ENCODE measurements at regions not wholly inside any gene's neighbourhood (a gene's known extent, or its start where the extent isn't known, plus 50 kb on each side); places are given as distances from the start of the nearest gene placed in this dataset.

DNA sequence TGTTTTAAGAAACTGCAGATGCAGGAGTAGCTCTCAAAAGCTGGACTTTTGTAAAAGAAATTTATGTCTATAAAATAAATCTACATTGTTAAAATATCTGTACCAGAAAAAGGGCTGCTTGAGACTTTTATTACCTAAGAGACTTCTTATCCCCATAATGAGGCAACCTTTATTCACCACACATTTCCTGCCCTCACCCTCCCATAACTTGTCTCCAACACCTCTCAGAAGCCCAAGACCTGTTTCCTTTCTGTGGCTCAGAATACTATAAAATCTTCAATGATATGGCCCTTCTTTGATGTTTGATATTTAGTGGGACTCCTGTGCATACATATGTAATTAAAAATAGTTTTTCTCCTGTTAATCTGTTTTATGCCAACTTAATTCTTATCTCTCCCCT is 141.5 kb upstream of the FER start:
- Histone ChIP-seq H3K36me3 (ENCODE audit: insufficient read depth, low read length) (no peaks in the 10 kb centered on the region), H2AFZ (ENCODE audit: low read depth, low read length) (no peak overlapping the region), H3K4me2 (ENCODE audit: insufficient read depth, low read length) (no peak overlapping the region), H3K4me1 (ENCODE audit: insufficient read depth, low read length) (peaks cover 10% of the 10 kb centered on the region), H3K27me3 (ENCODE audit: insufficient read depth, low read length, poor library complexity) (no peaks in the 10 kb centered on the region), H3K4me3 (ENCODE audit: low read depth in 1 of 2, low read length in 2 of 2) (no peak overlapping the region), H3K79me2 (ENCODE audit: insufficient read depth, low read length) (no peaks in the 10 kb centered on the region), H4K20me1 (ENCODE audit: insufficient read depth, low read length) (no peaks in the 10 kb centered on the region), H3K27ac (ENCODE audit: low read length) (no peak overlapping the region), H3K9me3 (ENCODE audit: insufficient read depth, low read length, severe bottlenecking) (no peaks in the 10 kb centered on the region), H3K9ac (ENCODE audit: low read depth, low read length) (no peak overlapping the region)
- DNase-seq (peak; percentile 30), ATAC-seq (ENCODE audit: insufficient read depth, low read depth) (peak; percentile 99)
- no peak for TF ChIP-seq EZH2 (IDR thresholded peaks at IDR 0.05; ENCODE audit: borderline replicate concordance, low read depth, low read length, severe bottlenecking)
- TF ChIP-seq, protein P1, sequence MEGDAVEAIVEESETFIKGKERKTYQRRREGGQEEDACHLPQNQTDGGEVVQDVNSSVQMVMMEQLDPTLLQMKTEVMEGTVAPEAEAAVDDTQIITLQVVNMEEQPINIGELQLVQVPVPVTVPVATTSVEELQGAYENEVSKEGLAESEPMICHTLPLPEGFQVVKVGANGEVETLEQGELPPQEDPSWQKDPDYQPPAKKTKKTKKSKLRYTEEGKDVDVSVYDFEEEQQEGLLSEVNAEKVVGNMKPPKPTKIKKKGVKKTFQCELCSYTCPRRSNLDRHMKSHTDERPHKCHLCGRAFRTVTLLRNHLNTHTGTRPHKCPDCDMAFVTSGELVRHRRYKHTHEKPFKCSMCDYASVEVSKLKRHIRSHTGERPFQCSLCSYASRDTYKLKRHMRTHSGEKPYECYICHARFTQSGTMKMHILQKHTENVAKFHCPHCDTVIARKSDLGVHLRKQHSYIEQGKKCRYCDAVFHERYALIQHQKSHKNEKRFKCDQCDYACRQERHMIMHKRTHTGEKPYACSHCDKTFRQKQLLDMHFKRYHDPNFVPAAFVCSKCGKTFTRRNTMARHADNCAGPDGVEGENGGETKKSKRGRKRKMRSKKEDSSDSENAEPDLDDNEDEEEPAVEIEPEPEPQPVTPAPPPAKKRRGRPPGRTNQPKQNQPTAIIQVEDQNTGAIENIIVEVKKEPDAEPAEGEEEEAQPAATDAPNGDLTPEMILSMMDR (IDR thresholded peaks at IDR 0.05; ENCODE audit: borderline replicate concordance, extremely low read depth, low read length, poor library complexity, severe bottlenecking) = no peak

DNA sequence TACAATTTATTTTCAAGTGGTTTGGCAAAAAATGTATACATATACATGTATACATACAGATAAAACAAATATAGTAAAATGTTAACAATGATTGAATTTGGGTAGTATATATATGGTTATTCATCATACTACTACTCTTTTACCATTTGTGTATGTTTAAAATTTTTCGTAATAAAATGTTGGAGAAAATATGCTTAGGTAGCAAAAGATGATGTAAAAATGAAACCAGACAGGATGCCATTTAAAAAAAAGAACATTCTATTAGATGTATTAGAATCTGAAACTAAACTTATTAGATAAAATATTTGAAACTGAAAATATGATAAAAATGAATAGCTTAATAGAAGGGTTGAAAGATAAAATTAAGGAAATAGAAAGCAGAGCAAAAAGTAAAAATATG is 144.9 kb upstream of the FER start:
- ATAC-seq (ENCODE audit: insufficient read depth, low read depth) (no peak), DNase-seq (no peak)
- Histone ChIP-seq H3K4me2 (ENCODE audit: insufficient read depth, low read length) (no peak overlapping the region), H3K36me3 (ENCODE audit: insufficient read depth, low read length) (no peaks in the 10 kb centered on the region), H4K20me1 (ENCODE audit: insufficient read depth, low read length) (no peaks in the 10 kb centered on the region), H3K79me2 (ENCODE audit: insufficient read depth, low read length) (no peaks in the 10 kb centered on the region), H3K4me3 (ENCODE audit: low read depth in 1 of 2, low read length in 2 of 2) (no peak overlapping the region), H2AFZ (ENCODE audit: low read depth, low read length) (no peak overlapping the region), H3K4me1 (ENCODE audit: insufficient read depth, low read length) (peaks cover 10% of the 10 kb centered on the region), H3K9me3 (ENCODE audit: insufficient read depth, low read length, severe bottlenecking) (no peaks in the 10 kb centered on the region), H3K27ac (ENCODE audit: low read length) (no peak overlapping the region), H3K9ac (ENCODE audit: low read depth, low read length) (no peak overlapping the region), H3K27me3 (ENCODE audit: insufficient read depth, low read length, poor library complexity) (no peaks in the 10 kb centered on the region)
- TF ChIP-seq EZH2 (IDR thresholded peaks at IDR 0.05; ENCODE audit: borderline replicate concordance, low read depth, low read length, severe bottlenecking) = no peak
- TF ChIP-seq, protein P1 (IDR thresholded peaks at IDR 0.05; ENCODE audit: borderline replicate concordance, extremely low read depth, low read length, poor library complexity, severe bottlenecking) = no peak

DNA sequence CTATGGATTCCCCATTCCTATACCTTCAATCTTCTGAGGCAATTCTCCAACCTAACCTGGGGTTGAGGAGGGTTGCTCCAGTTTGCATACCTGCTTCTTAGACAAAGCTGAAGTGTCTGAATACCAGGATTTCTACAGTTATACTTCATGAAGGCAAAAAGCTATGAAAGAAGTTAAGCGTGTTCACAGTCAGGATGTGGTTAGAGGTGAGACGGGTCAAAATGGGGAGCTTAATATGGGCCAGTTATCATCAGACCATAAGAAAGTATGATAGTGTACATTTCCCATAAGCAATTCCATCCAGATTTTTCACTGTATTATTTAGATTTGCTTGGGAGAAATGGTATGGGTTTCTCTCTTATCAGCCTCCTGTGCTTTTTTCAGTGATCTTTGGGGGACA is 156.9 kb upstream of the FER start:
- DNase-seq (no peak), ATAC-seq (ENCODE audit: insufficient read depth, low read depth) (peak; percentile 40; the same call in 1 of the 3 replicates)
- Histone ChIP-seq H3K36me3 (ENCODE audit: insufficient read depth, low read length) (no peaks in the 10 kb centered on the region), H3K9me3 (ENCODE audit: insufficient read depth, low read length, severe bottlenecking) (no peaks in the 10 kb centered on the region), H4K20me1 (ENCODE audit: insufficient read depth, low read length) (no peaks in the 10 kb centered on the region), H3K4me2 (ENCODE audit: insufficient read depth, low read length) (no peak overlapping the region), H2AFZ (ENCODE audit: low read depth, low read length) (no peak overlapping the region), H3K27me3 (ENCODE audit: insufficient read depth, low read length, poor library complexity) (no peaks in the 10 kb centered on the region), H3K79me2 (ENCODE audit: insufficient read depth, low read length) (no peaks in the 10 kb centered on the region), H3K4me3 (ENCODE audit: low read depth in 1 of 2, low read length in 2 of 2) (no peak overlapping the region), H3K9ac (ENCODE audit: low read depth, low read length) (no peak overlapping the region), H3K4me1 (ENCODE audit: insufficient read depth, low read length) (no peaks in the 10 kb centered on the region), H3K27ac (ENCODE audit: low read length) (no peak overlapping the region)
- TF ChIP-seq EZH2 (IDR thresholded peaks at IDR 0.05; ENCODE audit: borderline replicate concordance, low read depth, low read length, severe bottlenecking) = no peak
- TF ChIP-seq, protein P1 (IDR thresholded peaks at IDR 0.05; ENCODE audit: borderline replicate concordance, extremely low read depth, low read length, poor library complexity, severe bottlenecking) = no peak

DNA sequence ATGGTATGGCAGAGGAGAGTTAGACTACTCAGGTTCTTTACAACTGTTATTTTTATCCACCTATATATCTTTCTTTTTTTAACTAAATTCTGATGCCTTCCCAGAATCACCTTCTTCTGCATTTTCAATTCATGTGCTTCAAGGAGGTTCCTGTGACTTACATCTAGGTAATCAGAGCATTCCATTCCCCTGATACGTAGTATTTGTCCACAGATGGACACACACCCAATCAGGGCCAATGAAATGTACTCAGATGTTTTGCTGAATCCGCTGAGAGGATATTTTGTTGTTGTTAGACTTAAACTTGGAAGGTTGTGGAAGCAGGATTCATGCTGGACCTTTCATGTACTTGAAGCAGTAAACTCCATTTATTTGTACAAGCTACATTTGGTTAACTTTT is 159.4 kb upstream of the FER start:
- no peak overlapping the region for H3K27ac ChIP-seq (ENCODE audit: low read length)
- ATAC-seq (ENCODE audit: insufficient read depth, low read depth) = no peak
- no peak overlapping the region for H3K4me2 ChIP-seq (ENCODE audit: insufficient read depth, low read length)
- DNase-seq = no peak
- H2AFZ ChIP-seq (ENCODE audit: low read depth, low read length) = no peak overlapping the region
- no peaks in the 10 kb centered on the region for H4K20me1 ChIP-seq (ENCODE audit: insufficient read depth, low read length)
- no peaks in the 10 kb centered on the region for H3K36me3 ChIP-seq (ENCODE audit: insufficient read depth, low read length)
- no peaks in the 10 kb centered on the region for H3K79me2 ChIP-seq (ENCODE audit: insufficient read depth, low read length)
- no peak overlapping the region for H3K4me3 ChIP-seq (ENCODE audit: low read depth in 1 of 2, low read length in 2 of 2)
- H3K9me3 ChIP-seq (ENCODE audit: insufficient read depth, low read length, severe bottlenecking) = no peaks in the 10 kb centered on the region
- H3K4me1 ChIP-seq (ENCODE audit: insufficient read depth, low read length) = no peaks in the 10 kb centered on the region
- TF ChIP-seq, protein P1 (IDR thresholded peaks at IDR 0.05; ENCODE audit: borderline replicate concordance, extremely low read depth, low read length, poor library complexity, severe bottlenecking) = no peak
- TF ChIP-seq EZH2 (IDR thresholded peaks at IDR 0.05; ENCODE audit: borderline replicate concordance, low read depth, low read length, severe bottlenecking) = no peak
- H3K9ac ChIP-seq (ENCODE audit: low read depth, low read length) = no peak overlapping the region
- H3K27me3 ChIP-seq (ENCODE audit: insufficient read depth, low read length, poor library complexity) = no peaks in the 10 kb centered on the region
